OCI-LY1 (cell line): ENCODE measurements at regions not wholly inside any gene's neighbourhood (a gene's known extent, or its start where the extent isn't known, plus 50 kb on each side); places are given as distances from the start of the nearest gene placed in this dataset.

ENCODE experiments used
- H2AFZ ChIP-seq: fragments of 200-600 bp; sonication (generic), shearing (Covaris generic); 2 replicates; pipeline ENCODE4 v1.6.0; 2014; ENCODE audit warnings: antibody characterized with exemption, mild to moderate bottlenecking, low read length
- H3F3A ChIP-seq: fragments of 200-600 bp; sonication (generic), shearing (Covaris generic); 2 replicates; pipeline ENCODE4 v1.6.0; 2014; ENCODE audit warnings: mild to moderate bottlenecking, antibody characterized with exemption, low read length, moderate library complexity; ENCODE audit not compliant: insufficient read depth
- H3K27ac ChIP-seq: fragments of 200-600 bp; sonication (generic); 2 replicates; pipeline ENCODE4 v1.5.1; 2014; ENCODE audit warnings: low read length, mixed run types, mild to moderate bottlenecking, low read depth; ENCODE audit not compliant: poor library complexity, severe bottlenecking
- H3K27me3 ChIP-seq: fragments of 200-600 bp; sonication (generic); 2 replicates; pipeline ENCODE4 v1.6.0; 2014; ENCODE audit warnings: antibody characterized with exemption, mild to moderate bottlenecking, low read length, moderate library complexity; ENCODE audit not compliant: insufficient read depth
- H3K36me3 ChIP-seq: fragments of 200-600 bp; sonication (generic); 2 replicates; pipeline ENCODE4 v1.6.1; 2014; ENCODE audit warnings: mild to moderate bottlenecking, antibody characterized with exemption, low read length, moderate library complexity, mixed read lengths; ENCODE audit not compliant: insufficient read depth
- H3K4me1 ChIP-seq: fragments of 200-600 bp; sonication (generic); 2 replicates; pipeline ENCODE4 v1.5.1; 2014; ENCODE audit warnings: mild to moderate bottlenecking, low read length, moderate library complexity; ENCODE audit not compliant: insufficient read depth, severe bottlenecking
- H3K4me2 ChIP-seq: fragments of 200-600 bp; sonication (generic), shearing (Covaris generic); 2 replicates; pipeline ENCODE4 v1.6.1; 2014; ENCODE audit warnings: low read length
- H3K4me3 ChIP-seq: fragments of 200-600 bp; sonication (generic); 2 replicates; pipeline ENCODE4 v1.5.1; 2014; ENCODE audit warnings: low read length, low read depth, mild to moderate bottlenecking, mixed read lengths; ENCODE audit not compliant: poor library complexity, severe bottlenecking
- H3K79me2 ChIP-seq: fragments of 200-600 bp; shearing (Covaris generic); 2 replicates; pipeline ENCODE4 v1.6.1; 2016; ENCODE audit warnings: mixed run types, low read length, mixed read lengths; ENCODE audit not compliant: insufficient read depth
- H3K9ac ChIP-seq: fragments of 200-600 bp; sonication (generic), shearing (Covaris generic); 2 replicates; pipeline ENCODE4 v1.6.1; 2014; ENCODE audit warnings: mild to moderate bottlenecking, low read length, mixed read lengths
- H3K9me2 ChIP-seq: fragments of 200-600 bp; sonication (generic), shearing (Covaris generic); 2 replicates; pipeline ENCODE4 v1.6.1; 2014; ENCODE audit warnings: low read depth, mild to moderate bottlenecking, low read length, mixed read lengths
- H3K9me3 ChIP-seq: fragments of 200-600 bp; shearing (Covaris generic); 2 replicates; pipeline ENCODE4 v1.6.1; 2014; ENCODE audit warnings: low read length, mixed read lengths
- H4K20me1 ChIP-seq: fragments of 200-600 bp; sonication (generic), shearing (Covaris generic); 2 replicates; pipeline ENCODE4 v1.6.0; 2016; ENCODE audit warnings: mild to moderate bottlenecking, low read length; ENCODE audit not compliant: insufficient read depth
- EZH2 ChIP-seq: fragments of 200-600 bp; sonication (generic), shearing (Covaris generic); IDR thresholded peaks from 2 replicates; pipeline ENCODE4 v1.8.0; 2017; ENCODE audit warnings: borderline replicate concordance, mixed run types, mild to moderate bottlenecking, antibody characterized with exemption, low read length, moderate library complexity, mixed read lengths
- TF ChIP-seq, protein P1 (sequence below): fragments of 200-600 bp; sonication (generic), shearing (Covaris generic); IDR thresholded peaks from 2 replicates; pipeline ENCODE4 v1.5.1; 2017; ENCODE audit warnings: mild to moderate bottlenecking, antibody characterized with exemption, low read length, moderate library complexity, mixed read lengths

DNA sequence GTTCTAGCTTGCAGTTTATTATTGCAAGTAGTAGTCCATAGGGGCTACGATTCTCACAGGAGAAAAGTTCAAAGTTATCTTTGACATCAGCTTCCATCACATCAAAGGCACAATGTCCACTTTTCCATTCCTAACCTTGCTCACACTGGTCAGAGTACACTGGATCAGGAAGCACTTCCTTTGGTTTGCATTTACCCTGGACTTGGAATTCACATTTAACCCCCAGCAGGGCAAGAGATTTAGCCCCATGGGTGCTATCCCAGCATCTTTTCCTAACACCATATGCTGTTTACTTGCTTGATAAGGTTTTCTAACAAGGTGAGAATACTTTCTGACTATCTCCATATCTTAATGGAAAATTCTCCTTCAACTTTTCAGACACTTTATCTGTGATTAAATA is 55.6 kb upstream of the ASTN2 start:
- Histone ChIP-seq H2AFZ (no peak overlapping the region), H3K9me3 (no peaks in the 10 kb centered on the region), H3K79me2 (no peaks in the 10 kb centered on the region), H3K9me2 (no peaks in the 10 kb centered on the region), H3K4me2 (no peak overlapping the region), H3K9ac (no peak overlapping the region), H4K20me1 (no peaks in the 10 kb centered on the region), H3K36me3 (no peaks in the 10 kb centered on the region), H3K4me1 (no peaks in the 10 kb centered on the region), H3F3A (no peaks in the 10 kb centered on the region), H3K4me3 (no peak overlapping the region), H3K27me3 (no peaks in the 10 kb centered on the region), H3K27ac (no peak overlapping the region)
- TF ChIP-seq, protein P1, sequence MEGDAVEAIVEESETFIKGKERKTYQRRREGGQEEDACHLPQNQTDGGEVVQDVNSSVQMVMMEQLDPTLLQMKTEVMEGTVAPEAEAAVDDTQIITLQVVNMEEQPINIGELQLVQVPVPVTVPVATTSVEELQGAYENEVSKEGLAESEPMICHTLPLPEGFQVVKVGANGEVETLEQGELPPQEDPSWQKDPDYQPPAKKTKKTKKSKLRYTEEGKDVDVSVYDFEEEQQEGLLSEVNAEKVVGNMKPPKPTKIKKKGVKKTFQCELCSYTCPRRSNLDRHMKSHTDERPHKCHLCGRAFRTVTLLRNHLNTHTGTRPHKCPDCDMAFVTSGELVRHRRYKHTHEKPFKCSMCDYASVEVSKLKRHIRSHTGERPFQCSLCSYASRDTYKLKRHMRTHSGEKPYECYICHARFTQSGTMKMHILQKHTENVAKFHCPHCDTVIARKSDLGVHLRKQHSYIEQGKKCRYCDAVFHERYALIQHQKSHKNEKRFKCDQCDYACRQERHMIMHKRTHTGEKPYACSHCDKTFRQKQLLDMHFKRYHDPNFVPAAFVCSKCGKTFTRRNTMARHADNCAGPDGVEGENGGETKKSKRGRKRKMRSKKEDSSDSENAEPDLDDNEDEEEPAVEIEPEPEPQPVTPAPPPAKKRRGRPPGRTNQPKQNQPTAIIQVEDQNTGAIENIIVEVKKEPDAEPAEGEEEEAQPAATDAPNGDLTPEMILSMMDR = no peak

DNA sequence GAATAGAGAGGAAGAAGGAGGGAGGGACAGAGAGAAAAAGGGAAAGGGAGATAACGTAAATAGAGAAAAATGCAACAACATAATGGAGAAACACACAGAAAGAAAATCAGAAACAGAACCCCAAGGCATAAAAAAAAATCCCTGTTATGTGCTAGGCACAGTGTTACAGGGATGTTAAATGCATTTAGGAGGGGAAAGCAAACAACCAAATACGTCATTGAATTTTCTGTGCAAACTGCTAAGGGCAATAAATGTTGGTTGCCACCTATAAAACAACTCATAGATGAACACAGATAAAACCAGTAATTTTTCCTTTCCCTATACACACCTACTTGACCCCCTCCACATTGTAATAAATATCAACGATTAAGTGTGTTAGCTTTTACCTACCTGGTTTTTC is 51.3 kb upstream of the ASTN2 start:
- Histone ChIP-seq H3K4me3 (no peak overlapping the region), H2AFZ (no peak overlapping the region), H3K9ac (no peak overlapping the region), H3F3A (no peaks in the 10 kb centered on the region), H3K27ac (no peak overlapping the region), H3K4me1 (no peaks in the 10 kb centered on the region), H4K20me1 (no peaks in the 10 kb centered on the region), H3K9me3 (no peaks in the 10 kb centered on the region), H3K9me2 (no peaks in the 10 kb centered on the region), H3K79me2 (no peaks in the 10 kb centered on the region), H3K4me2 (no peak overlapping the region), H3K36me3 (no peaks in the 10 kb centered on the region), H3K27me3 (no peaks in the 10 kb centered on the region)
- TF ChIP-seq, protein P1 = no peak
- no peak for TF ChIP-seq EZH2

DNA sequence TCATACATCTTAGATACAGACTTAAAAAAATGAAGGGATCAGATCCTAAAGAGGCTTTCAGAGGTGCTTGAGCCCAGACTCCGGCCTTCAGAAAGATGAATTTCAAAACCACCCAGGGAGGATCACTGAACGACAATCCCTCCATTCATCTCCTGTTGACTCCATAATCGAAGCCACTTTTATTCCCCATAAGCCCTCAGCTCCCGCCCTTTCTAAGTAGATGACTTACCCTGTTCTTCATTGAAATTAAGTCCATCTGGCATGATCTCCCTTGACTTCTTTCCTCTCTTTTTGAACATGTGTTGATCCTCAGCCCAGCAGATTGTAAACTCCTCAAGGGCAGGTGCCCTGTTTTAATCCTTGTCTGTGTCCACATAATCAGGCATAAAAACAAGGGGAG is 50.8 kb upstream of the ASTN2 start:
- H3K36me3 ChIP-seq = no peaks in the 10 kb centered on the region
- no peak overlapping the region for H3K9ac ChIP-seq
- H3K27me3 ChIP-seq = no peaks in the 10 kb centered on the region
- H3K9me3 ChIP-seq = no peaks in the 10 kb centered on the region
- no peak overlapping the region for H2AFZ ChIP-seq
- no peaks in the 10 kb centered on the region for H4K20me1 ChIP-seq
- no peak overlapping the region for H3K27ac ChIP-seq
- TF ChIP-seq, protein P1 = no peak
- no peak for TF ChIP-seq EZH2
- no peak overlapping the region for H3K4me2 ChIP-seq
- H3K9me2 ChIP-seq = no peaks in the 10 kb centered on the region
- H3K4me1 ChIP-seq = no peaks in the 10 kb centered on the region
- H3F3A ChIP-seq = no peaks in the 10 kb centered on the region
- no peak overlapping the region for H3K4me3 ChIP-seq
- no peaks in the 10 kb centered on the region for H3K79me2 ChIP-seq
